CD4-positive, alpha-beta T cell treated with Interferon gamma for 1 hour (primary cell): ENCODE measurements at regions not wholly inside any gene's neighbourhood (a gene's known extent, or its start where the extent isn't known, plus 50 kb on each side); places are given as distances from the start of the nearest gene placed in this dataset.
A peak's percentile ranks its signal among the peaks of the same experiment; 100 is the strongest.

Experiments used
- DNase-seq: peaks from one replicate; pipeline ENCODE4 v3.0.0-alpha.2; 2020

DNA sequence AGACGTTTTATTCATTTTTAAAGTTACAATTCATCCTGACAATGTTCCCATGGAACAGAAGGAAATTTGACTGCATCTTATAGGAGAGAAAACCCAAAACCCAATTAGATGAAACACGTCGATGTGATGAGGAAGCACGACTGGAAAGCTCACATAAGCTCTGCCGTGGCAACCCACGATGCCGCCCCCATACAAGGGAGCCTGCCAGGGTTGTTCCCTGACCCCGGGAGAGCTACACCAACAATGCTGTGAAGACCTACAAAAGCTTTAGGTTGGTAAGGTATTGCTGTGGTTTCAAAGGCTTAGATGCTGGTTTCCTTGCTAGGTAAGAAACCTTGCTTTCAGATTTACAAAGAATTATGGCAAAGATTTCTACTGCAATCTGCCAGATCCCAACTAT, 393.1 kb downstream of the KLF12 start:
- no peak for DNase-seq

DNA sequence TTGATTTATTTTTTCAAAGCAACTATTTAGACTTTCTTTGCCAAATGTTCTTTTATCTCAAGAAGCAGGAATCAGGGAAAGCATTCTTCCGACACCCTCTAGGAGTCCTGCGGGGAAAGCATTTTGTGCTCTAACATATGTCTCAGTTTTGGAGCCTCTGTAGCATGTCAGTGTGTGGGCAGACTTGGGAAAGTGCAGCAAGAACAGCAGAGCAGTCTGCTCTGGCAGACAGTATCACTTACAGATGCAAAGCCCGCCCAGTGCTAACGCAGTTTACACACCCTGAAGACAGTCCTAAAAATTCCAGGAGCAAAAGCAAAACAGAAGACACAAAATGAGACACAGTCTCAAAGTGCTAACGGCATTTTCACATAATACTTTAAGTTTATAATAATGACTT, 393.5 kb downstream of the KLF12 start:
- no peak for DNase-seq

DNA sequence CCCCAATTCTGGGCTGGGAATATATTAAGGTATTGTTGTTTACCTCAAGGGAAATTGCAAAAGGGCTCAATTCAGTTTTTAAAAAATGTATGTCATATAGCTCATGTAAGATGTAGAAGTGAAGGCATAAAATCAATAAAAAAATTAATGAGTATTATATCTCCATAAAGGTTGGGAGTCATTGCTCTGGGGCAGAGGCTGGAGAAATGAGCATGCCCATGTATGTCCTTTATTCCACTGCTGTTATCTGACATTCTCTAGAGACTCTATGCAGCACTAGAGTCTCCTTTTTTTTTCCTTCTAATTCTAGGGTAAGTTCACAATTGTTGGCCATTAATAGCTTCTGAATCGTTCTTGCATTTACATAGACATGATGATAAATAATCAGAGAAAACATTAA, 394.8 kb downstream of the KLF12 start:
- no peak for DNase-seq

DNA sequence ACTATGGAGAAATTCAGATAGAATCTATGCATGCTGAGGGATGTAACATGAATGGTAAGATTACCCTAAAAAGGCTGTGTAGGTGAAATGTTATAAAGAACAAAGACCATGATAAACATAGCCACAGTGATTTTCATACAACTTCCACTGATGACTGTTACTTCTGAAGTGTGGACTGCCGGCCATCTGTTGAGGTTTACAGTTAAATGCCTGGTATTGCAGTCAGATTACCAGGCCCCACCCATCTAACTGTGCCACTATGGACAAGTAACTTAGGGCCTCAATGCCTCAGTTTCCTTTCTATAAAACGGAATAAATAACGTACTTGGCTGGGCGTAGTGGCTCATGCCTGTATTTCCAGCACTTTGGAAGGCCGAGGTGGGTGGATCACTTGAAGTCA, 395.6 kb downstream of the KLF12 start:
- DNase-seq: no peak

DNA sequence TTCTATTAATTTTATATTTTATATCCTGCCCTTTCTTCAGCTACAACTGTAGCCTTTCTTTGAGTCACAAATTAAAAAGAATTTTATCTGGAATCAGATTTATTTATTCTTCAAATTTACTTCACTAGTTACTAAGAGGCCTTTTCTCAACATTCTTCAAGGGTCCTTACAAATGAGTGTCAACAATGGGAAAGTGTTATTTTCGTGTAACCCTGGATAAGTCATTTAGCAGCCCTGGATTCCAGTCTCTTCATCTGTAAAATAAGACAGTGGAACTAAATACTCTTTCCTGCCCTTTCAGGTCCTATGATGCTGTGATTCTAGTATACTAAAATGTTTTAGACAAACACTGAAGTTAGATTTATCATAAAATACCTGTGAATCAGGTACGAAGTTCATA, 397.0 kb downstream of the KLF12 start:
- no peak for DNase-seq

DNA sequence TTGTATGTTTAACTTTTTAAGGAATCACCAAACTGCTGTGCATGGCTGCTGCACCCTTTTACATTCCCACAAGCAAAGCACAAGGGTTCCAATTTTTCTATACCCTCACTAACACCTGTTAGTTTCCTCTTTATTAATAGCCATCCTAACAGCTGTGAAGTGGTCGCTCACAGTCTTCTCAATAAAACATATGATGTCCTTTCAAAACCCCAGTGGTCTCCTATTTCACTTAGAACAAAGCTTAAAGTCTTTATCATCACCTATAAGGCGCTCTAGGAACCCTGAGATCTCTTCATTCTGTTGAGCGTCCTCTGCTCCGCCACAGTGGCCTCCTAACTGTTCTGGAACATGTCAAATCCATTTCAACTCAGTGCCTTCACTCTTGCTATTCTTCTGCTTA, 400.5 kb downstream of the KLF12 start:
- no peak for DNase-seq

DNA sequence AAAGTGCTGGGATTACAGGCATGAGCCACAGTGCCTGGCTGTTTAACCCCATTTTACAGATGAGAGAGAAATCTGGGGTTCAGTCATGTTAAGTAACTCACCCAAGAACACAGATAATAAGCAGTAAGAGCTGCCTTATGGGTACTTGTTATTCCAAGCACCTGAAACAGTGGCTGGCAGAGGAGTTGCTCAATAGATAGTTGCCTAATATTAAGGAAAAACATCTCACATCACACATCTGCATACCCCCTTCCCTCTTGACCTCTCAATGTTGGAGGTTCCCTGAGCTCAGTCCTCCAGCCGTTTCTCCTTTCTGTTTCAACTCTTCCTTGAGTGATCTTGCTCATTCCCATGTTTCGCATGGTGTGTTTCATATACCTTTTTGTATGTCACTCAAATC, 401.9 kb downstream of the KLF12 start:
- DNase-seq: no peak

DNA sequence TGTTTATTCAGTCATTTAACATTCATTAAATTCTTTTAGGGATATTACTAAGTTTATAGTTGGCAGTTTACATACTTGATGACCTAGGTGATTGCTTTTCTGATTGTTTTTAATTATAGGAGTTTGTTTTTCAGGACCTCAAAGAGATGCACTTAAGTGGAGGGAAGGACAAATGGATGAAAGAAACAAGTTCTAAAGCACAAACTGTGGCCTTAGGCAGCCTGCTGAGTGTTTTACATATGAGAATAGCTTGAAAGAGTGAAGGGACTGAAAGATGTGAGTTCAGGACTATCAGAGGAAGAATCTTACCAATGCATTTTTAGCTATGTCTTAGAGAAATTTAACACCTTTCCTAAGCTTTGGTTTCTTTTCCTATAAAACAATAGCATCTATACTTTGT, 402.6 kb downstream of the KLF12 start:
- no peak for DNase-seq

DNA sequence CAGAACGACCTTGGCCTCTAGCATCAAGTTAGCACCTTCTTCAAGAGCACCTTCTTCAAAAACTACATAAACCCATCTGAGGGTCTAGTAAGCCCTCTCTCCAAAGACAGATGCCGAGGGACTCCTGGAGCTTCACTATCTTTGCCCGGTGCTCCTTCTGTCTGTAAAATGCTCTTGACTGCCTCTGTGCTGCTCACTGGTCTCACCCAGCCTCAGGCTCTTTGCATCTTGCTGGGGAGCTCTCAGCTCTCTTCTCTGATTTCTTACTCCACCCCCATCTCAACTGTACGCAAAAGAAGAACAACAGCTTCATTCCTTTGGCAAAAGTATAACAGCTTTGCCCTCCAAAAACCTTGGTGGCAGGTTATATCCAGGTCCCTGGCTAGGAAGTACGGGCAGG, 404.2 kb downstream of the KLF12 start:
- no peak for DNase-seq

DNA sequence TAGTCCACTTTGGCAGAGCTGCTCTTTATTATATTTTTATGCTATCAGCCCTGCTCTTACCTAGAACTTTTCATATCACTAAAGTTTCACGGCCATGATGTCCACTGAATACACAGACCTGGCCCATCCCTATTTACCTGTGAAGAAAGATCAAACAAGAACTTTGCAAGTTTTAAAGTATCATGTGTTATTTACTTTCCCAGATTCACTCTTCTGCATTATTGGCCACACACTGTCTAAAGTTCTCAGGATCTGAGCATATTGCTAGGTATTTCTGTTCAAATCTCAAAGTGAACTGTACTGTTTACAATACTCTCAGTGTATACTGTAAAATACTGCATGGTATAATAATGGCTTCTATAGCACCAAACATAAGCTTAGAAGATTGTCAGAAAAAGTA, 405.2 kb downstream of the KLF12 start:
- no peak for DNase-seq

DNA sequence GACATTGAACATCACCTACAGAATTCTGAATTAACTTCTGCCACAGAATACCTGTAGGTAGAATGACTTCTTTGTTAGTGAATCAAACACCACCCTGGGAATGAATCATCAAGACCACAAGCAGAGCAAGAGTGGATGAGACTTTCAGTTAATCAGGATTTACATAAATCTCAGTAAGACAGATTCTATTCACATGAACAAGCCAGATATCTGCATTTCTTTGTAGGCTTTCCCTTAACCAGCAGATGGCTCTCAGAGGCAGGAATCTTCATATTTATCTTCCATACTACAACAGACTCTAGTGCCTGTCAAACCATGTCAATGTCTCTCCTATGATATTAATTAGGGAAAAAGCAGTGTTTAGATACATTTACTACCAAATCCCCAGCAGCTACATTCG, 412.1 kb downstream of the KLF12 start:
- DNase-seq: no peak

DNA sequence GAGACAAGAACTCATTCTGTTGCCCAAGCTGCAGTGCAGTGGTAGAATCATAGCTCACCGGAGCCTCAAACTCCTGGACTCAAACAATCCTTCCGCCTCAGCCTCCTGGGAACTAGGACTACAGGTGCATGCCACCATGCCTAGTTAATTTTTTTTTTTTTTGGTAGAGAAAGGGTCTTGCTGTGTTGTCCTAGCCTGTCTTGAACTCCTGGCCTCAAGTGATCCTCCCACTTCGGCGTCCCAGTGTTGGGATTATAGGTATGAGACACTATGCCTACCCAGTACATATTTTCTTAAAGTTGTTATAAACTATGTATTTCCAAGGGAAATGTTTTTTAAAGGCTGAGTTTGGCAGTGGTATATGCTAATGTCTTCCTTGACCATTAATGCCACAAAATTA, 412.6 kb downstream of the KLF12 start:
- no peak for DNase-seq

DNA sequence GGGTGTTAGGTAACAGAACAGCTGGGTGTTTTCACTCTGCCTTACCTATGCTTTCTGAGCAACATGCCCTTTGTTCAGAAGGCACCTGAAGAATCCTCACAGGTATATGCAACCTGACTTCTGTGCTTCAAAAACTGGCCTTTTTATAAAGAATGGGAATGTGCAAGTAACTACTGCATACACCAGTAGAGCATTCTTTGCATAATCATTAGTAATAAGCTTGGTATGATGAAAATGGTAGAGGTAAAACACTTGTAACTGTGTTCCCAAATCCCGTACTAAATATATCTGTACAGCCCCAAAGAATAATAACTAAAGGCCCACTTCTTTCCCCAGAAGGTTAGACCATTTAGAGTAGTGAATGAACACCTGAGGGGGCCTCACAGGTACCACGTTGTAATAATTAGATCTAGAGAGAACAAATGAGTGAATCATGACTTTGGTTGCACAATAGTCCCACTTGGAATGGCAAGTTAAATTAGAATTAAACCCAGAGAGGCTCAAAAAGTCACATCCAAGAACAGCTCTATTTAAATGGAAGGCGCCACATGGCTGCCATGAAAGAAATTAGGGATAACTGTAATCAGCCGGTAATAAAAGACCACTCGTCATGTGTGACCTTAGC, 413.9 kb downstream of the KLF12 start:
- no peak for DNase-seq

DNA sequence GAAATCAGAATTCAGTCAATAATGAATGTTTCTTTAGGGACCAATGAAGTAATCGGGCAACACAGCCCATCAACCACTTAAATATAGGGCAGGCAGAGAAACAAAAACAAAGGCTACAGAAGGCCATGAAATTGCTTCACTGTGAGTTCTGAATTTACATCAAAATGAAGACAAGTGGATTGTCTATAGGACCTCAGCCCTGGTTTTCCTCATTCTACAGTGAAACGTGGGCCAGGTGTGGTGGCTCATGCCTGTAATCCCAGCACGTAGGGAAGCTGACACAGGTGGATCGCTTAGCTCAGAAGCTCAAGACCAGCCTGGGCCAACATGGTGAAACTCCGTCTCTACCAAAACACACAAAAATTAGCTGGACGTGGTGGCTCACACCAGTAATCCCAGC, 416.0 kb downstream of the KLF12 start:
- no peak for DNase-seq

DNA sequence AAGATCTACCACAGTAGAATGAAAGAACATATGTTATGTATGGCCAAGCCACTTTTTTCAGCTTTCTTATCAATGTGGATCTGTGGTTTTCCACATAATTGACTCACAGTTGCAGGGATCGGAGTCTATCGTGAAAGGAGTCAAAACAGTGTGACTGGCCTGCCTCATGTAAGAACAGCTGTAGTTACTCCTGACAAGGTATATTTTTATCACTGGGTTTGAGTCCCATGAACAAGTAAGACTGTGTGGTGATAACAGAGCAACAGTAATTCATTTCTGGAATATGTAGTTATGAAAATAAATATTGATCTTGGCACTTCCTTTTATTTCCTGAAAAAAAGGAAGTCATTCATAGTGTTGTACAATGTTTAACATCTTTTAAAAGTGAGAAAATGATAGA, 416.6 kb downstream of the KLF12 start:
- no peak for DNase-seq

DNA sequence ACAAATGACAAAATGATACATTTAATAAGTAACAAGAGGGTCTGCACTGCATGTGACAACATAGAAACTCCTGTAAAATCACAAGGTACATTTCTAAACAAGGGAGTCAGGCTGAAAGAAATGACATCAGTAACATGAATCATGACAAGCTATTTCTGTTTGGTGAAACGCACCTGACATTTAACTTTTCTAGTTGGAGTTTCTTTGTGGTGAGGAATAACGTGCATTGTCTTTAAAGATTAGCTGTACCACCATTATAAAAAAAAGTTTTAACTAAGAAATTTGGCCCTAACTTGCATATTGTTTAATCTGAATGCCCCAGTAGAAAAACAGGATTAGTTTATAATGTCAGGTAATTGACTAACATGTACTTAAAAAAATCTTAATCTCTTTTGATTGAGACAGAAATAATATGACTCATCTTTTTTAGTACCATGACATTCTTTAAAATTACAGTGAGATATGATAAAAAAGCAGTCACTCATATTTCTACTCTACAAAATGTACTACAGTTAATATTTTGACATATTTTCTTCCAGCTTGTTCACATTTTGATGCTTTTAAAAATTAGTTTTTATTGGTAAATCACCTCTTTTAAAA, 418.2 kb downstream of the KLF12 start:
- DNase-seq: no peak

DNA sequence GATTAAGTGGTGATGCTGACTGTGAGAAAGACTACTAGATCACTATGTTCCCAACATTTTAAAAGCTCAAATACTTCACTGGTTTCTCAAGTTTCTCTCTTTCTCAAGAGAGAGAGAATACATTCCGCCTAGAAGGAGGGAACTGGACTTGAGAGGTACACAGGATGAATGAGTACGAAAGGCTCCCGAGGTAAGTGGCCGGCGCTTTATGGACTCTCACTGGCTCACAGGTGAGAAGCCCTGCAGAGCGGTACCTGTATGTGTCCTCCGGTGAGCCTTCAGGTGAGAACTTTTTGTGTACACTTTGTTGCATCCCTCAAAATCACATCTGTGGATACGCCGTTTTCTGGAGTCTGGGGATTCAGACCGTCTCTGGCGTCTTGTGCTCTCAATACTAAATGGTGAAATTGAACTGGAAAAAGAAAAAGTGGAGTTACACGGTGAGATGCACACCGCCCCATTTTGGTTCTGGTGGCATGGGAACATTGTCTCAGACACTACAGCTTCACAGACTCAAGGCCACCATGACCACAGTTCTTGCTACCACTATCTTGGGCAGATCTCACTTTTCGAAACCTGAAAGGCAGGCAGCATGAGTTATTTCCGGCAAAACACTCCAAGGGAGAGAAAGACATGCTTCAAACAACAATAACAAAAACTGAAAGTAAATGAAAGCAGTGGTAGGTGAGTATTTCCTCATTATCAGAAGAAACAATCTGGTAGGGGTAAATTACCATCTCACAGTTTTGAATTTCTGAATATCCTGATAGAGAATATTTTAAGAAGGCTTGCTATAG, 418.9 kb downstream of the KLF12 start:
- DNase-seq: peak; percentile 35

DNA sequence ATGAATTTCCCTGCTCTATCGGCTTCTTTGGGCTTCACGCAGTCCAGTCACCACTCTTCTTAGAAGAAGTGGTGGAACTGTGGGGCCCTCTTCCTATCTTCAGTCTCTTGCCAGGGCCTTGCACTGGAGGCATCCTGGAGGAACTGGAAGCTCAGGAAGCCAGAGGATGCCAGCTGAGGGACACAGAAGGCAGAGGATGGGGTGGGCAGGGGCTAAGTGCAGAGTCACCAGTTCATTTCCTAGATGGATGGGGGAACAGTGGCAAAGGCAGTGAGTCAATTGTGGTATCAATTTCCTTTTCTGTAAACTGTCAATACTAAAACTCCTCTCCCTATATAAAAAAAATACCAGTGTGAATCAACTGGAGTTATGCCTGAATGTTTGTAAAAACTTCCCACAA, 419.7 kb downstream of the KLF12 start:
- DNase-seq: no peak

DNA sequence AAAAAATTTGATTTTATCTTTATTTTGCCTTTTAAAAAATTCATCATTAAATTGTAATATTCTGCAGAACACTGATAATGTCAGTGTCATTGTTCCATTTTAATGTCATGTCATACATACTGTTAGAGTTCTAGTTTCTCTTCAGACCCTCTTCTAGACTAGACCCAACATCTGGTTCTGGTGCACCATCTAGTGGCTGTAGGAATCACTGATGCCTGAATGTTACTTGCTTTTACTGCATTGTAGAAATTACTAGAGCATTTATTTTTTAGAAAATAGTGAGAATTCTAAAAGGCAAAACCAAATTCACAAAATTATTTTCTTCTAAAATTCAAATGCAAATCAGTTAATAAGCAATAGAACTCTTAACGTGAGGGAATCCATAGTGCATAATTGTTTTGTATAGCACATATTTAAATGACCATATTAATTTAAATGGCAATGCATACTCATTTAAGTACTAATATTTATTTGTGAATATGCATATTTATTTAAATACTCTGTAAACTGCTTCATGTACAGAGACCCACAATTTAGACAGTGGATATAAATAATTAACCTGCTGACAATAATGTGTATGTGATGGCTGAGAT, 425.7 kb downstream of the KLF12 start:
- peak; percentile 43 for DNase-seq

DNA sequence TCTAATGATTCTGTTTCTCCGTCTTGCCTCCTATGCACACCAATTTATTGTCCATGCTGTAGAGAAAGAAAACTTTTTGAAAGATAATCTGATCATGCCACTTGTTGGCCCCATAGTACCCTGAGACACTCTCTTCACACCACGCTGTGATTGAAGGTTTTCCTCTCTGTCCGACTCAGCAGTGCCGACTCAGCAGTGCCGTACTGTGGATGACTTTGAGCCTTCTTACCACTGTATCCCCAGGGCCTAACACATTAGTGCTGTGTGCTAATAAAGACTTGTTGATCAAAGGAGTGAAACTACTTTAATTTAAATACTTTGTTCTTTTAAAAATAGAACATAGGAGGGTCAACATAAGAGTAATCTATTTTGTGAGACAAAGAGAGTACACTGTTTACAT, 429.6 kb downstream of the KLF12 start:
- DNase-seq: no peak

DNA sequence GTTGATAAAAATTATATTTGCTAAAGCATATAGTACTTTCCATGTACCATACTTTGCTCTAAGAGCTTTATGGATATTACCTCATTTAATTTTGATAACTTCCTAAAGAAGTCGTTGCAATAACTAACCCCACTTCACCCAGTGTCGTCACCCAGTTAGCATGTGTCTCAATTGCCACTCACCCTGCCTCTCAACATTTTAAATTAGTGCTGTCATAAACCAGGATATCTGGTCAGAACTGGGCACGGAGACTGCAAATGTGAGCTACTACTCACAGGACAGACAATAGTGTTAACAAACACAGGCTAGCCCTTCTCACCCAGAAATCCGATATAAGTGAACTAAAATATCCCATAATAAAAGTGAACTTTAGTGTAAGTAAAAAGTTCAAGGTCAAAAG, 430.6 kb downstream of the KLF12 start:
- no peak for DNase-seq

DNA sequence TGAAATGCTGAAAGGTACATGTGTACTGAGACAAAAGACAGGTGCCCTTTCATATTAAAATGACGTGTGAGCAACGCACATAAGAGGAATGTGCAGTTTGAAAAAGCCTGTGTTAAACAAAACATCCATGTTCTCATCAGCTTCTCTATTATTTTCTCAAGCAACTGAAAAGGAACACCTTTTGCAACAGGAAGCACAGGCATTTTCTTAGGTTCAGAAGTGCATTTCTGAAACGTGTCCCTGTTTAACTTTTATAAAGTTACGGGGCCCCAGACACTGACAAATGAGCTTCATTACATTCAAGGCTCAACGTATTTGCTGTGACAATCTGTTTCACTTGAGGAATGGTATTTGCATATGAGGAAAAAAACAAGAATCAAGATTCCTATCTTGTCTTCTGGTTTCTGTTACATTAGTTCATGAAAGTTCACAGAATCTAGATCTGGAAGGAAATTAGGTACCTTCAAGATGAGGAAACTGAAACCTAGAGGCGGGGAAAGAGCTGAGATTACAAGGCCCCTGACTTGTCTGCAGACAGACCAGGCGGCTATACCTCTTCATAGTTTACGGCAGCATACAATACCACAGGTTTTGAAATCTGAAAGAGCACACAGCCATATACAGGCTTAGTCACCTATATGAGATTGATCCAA, 431.7 kb downstream of the KLF12 start:
- peak; percentile 28 for DNase-seq

DNA sequence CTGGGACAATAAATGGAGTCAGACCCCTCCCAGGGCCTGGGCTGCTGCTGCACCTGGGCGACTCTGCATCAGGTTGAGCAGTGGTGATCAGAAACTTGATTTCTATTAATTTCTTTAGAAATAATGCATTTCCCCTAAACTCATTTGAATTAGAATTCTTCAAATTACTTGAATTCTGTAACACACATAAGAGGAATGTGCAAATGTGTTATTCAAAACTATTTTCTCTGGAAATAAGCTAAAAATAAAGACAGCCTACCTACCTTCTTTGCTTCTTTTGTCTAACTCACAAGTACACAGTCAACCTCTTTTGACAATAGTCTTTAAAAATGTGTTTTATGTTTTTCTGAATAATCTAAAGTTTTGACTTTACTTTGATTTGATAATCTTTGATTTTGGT, 433.0 kb downstream of the KLF12 start:
- DNase-seq: no peak

DNA sequence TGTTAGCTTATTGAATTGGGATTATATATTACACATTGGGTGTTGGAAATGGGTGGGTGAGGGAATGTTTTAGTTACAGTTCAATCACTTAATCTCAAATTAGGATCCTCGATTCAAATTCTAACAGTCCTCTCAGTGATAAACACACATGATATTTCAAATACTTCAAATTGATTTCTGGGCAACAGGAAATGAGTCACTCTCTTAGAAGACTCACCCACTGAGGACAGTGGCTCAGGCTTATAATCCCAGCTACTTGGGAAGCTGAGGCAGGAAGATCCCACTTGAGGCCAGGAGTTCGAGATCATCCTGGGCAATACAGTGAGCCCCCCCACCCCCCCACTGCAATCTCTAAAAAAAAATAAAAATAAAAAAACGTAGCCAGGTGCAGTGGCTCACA, 435.3 kb downstream of the KLF12 start:
- no peak for DNase-seq
